ENCODE measurements at regions not wholly inside any gene's neighbourhood (a gene's known extent, or its start where the extent isn't known, plus 50 kb on each side); places are given as distances from the start of the nearest gene placed in this dataset.

DNA sequence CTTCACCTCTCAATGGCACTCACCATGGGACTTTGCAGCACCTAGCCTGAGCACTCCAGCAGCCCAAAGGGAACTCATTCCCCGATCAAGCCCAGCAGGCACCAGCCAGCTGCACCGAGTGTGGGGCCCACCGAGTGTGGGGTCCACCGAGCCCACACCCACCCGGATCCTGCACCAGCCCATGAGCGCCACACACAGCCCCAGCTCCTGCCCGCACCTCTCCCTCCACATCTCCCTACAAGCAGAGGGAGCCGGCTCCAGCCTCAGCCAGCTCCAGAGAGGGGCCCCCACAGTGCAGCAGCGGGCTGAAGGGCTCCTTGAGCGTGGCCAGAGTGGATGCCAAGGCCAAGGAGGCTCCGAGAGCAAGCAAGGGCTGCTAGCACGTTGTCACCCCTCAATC lies 1182.4 kb downstream of the HACE1 start:
- TF ChIP-seq CTCF (IDR thresholded peaks at IDR 0.05) = no peak
- no peak for TF ChIP-seq POLR2A (IDR thresholded peaks at IDR 0.05)
